Medulla oblongata (tissue), 1 donor: ENCODE measurements at regions not wholly inside any gene's neighbourhood (a gene's known extent, or its start where the extent isn't known, plus 50 kb on each side); places are given as distances from the start of the nearest gene placed in this dataset.

ENCODE experiments used
- DNase-seq: peaks from one replicate; pipeline ENCODE4 v3.0.0-alpha.2; 2015; ENCODE audit errors: extremely low spot score

DNA sequence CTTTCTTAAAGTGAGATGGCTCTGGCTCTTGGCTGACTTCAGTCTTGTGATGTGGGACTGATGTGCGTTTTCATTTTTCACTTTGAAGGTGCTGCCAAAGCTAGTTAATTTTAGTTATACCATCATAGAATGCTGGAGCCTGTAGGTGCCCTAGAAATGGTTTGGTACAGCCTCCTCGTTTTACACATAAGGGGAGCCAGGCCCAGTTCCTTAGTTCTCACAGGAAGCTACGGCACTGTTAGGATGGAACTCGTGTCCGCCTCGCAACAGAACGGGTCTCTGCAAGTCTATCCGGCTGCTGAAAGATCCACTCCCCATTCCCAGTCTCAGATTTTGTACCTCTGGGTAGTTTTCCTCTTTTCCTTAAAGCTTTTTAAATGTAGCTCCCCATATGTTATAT, 173.2 kb upstream of the PRPS1L1 start:
- no peak for DNase-seq

DNA sequence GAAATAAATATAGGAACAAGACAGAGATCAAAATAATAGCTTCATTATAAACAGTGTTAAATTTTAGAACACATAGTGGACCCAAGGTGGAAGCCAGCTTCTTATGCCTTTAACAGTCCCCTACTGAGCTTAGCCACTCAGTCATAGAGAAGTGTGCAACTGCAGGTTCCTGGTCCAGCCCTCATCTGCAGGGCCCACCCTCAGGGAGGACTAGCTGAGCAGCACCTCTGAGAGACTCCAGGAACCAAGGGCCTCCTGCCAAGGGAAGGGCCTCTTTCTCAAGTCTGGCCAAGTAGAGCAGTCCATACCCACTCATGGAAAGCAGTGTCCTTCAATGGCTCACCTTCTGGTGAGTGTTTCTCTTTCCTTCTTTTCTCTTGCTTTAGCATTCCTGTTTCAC, 173.7 kb upstream of the PRPS1L1 start:
- DNase-seq: no peak

DNA sequence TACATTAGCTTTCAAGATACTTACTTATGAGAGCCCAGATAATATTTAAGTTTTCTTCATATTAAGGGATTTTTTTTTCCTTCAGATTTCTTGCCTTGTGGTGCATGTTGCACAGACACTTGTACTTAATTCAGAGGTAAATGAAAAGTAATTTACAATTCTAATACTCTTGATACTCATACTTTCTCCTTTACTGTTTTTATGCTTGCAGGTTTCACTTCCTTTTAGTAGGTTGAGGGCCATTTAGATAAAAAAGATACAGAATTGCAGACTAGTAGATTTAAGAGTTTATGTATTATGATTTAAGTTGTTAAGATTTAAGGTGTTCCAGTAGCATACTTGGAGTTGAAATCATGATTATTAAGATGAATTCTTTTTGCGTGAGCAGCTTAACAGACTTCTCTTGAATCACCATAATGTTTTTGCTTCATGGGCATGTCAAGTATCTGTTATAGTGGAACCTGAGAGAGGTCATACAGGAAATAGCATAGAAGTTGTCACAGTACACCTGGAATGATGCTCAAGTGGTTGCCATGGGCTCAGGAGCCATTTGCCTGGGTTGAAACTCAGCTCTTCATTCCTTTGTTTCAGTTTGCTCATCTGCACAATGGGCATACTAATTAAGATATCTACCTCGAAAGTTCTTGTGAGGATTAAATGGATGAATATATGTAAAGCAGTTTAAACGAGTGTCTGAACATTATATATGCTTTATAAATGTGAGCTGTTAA, 174.8 kb upstream of the PRPS1L1 start:
- no peak for DNase-seq

- DNase-seq: no peak
Measured at GRCh38 chr7:18206331-18206730, 178.7 kb upstream of the PRPS1L1 start.

- DNase-seq: no peak
Measured at GRCh38 chr7:18208921-18209320, 181.3 kb upstream of the PRPS1L1 start.

- no peak for DNase-seq
Measured at GRCh38 chr7:18210377-18210776, 182.7 kb upstream of the PRPS1L1 start.

GRCh38 chr7:18210788-18211187, 183.1 kb upstream of the PRPS1L1 start:
- DNase-seq: no peak

GRCh38 chr7:18212308-18212707, 184.7 kb upstream of the PRPS1L1 start:
- DNase-seq: no peak

DNA sequence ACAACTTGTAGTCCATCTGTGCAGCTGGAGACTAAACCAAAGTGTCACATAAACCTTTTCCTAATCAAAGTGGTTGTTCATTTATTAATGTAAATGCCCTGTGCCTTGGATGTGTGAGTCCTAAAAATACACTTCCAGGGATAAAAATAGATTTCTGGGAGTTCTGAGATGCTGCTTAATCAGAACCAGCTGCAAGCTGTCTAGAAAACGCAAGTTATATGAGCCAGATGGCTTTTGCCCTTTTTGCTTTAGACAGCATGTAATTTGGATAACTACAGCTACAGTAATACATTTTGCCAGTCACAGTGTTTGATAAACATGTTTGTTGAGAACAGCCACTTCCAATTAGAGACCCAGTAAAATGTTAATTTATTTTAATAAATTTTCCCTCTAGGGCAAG, 185.1 kb upstream of the PRPS1L1 start:
- DNase-seq: no peak

DNA sequence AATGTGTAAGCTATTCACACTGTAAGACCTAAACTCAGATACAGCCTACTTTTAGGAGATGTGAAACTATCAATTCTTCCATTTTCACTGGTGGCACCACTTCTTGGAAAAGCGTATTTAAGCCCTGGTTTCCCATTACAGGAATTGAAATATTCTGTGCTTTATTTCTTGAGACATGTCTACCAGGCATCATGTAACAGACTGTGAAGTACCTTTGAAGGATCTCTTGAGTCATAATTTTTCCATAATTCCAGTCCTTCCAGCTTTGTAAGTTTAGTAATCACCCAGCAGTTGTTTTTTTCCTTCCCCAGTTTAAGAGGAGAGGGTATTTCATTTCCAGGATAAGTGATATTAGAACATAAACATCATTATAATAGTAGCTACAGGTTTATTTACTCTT, 186.0 kb upstream of the PRPS1L1 start:
- DNase-seq: no peak

DNA sequence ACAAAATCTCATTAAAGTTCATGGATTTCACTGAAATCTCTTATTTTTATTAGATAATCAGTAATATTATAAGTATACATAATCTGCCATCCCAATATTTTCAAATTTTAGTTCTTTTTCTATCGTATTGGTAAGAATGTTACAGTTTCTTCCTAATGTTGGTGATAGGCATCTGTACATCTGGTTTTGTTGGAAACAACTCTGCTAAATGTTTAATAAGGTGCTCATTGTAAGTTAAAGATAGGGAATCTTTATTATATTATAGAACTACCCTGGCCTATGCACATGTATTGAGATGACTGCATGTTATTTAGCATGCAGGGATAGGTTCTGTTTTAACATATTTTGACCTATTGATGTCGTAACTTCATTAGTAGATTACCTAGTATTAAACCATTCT, 188.6 kb upstream of the PRPS1L1 start:
- no peak for DNase-seq

DNA sequence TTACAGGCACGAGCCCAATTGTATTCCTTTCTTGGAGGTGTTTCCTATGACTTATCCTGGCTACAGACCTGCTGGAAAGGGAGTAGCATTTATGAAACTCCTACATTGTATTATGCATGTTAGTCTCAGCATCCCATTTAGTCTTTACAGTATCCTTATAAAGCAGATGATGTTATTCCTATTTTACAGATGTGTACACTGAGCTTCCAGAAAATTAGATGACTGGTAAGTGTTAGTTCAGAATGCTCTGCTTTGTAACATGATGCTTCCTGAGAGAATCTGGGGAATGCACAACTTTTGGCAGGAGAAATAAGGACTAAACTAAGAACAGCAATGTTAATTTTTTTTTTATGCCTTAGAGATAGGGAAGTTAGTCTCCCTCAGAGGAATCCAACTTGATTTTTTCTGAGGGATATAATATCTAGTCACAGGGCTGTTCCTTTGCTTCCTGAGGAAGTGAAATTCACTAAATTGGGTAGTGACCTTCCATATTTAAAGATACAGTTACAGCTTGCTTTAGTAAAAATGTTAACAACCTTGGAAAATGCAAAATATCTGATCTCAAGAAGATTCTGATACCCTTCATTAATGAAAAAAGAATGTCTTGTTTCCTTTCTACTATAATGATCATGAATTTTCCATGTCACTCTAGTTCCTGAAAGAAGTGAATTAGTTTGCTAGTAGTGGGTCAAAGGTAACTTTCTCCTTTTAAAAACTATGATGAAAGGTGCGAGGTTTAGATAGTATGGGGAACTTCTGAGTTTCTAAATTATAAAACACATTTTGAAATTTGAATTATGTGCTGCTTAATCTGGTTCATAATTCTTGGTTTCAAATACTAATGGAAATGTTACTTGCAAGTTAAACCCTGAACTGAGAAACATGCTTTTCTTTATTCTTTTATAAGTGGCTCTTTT, 194.0 kb upstream of the PRPS1L1 start:
- DNase-seq: peak; percentile 52

DNA sequence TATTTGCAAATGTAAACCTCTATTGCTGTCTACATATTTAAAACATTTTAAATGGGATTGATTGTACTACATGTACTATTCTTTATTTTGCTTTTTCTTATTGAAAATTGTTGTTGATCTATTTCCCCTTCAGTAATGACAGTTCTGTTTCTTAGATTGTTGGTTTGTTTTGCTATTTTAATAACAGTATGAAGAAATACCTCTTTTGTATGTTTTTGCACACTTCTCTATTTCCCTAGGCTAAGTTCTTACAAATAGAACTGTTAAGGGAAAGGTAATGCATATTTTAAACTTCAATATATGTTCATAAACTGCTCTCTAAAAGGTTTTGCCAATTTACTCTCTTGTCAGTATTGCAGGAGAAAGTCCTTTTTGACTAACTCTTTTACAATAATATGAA, 195.0 kb upstream of the PRPS1L1 start:
- no peak for DNase-seq

DNA sequence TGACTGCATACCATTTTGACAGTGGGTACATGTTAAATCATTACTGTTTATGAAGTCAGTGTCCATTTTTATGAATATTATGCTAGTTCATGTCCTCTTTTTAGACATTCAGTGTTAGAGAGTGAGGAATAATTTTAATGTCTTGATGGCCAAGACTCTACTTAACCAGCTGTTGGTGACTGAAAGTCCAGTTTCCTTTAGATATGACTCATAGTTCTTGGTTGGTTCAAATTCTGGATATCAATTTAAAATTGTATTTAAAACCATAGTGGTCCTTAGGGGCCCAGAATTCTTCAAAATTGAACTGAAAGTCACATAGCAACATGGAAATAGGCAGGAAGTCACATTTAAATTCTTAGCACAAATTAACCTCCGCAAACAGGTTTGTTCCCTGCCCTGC, 196.5 kb upstream of the PRPS1L1 start:
- no peak for DNase-seq

- DNase-seq: peak; percentile 46
Measured at GRCh38 chr7:18225067-18225466, 197.4 kb upstream of the PRPS1L1 start.

DNA sequence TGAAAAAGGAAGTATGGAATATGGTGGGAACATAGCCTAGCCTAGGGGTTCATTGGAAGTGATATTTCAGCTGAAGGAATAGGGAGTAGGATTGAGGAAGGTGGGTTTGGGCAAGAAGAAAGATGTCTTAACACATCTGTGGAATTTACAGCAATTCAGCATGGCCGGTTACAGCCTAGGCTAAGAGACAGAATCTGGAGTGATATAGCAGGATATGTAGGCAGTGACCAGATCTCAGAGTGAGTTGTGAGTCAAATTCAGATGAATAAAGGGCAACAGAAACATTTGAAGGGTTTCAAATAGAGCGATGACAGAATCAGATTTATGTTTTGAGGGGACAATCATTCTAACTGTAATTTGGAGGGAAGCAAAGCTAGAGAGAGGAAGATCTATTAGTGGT, 199.0 kb upstream of the PRPS1L1 start:
- DNase-seq: no peak

DNA sequence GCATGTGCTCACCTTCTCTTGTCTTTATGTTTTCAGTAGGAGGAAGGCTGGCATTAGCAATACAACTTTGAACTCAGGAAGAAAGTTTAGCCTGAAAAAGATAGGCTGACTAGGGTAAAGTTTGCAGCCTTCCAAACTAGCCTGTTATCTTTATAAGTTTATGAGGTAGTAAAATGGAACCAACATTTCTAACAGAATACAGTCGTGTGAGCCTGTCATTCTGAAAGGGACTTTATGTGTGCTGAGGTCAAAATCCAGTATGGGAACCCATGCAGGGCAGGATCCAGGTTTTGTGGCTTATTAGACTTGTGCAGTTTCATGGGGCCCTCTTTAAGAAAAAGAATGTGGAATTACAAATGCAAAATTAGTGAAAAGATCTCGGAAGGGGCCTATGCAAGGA, 201.0 kb upstream of the PRPS1L1 start:
- no peak for DNase-seq

DNA sequence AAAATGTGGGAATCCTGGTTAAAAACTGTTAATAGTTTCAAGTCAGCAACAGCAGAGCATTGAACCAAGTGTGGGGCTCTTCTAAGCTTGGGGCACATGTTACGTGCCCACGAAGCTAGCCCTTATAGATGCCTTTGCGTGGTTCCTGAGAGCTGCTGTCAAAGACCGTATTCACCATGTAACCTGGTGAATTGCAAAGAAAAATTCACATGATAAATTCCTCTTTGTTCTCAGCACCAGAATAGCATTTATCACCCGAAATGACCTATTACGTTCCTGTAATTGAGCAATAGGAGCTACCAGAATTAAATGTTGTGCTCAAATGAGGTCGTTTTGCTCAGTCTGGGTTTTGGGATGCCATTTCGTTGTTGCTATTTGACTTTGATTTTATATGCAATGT, 202.6 kb upstream of the PRPS1L1 start:
- no peak for DNase-seq

- DNase-seq: no peak
Measured at GRCh38 chr7:18231854-18232253, 204.2 kb upstream of the PRPS1L1 start.

DNA sequence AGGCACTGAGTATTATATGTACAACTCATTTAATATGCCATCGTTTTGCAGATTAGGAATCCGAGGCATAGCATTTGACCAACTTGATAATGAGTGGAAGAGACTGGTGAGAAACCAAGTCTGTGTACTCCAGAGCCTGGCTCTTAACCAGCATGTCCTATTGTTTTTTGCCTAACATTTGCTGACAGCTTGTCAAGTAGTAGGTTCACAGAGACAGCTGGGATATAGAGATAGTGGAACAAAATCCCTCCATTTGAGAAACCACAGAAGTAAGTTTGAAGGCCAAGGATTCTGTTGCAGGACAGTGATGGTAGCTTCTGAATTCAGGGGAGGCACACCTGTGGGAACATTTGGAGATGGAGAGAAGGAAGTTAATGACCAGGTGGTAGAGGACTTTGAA, 206.9 kb upstream of the PRPS1L1 start:
- DNase-seq: no peak

- DNase-seq: no peak
Measured at GRCh38 chr7:18235819-18236218, 208.2 kb upstream of the PRPS1L1 start.

- no peak for DNase-seq
Measured at GRCh38 chr7:18239212-18239611, 211.6 kb upstream of the PRPS1L1 start.

- no peak for DNase-seq
Measured at GRCh38 chr7:18241543-18242231, 214.0 kb upstream of the PRPS1L1 start.
